OCI-LY3 (cell line): ENCODE measurements at regions not wholly inside any gene's neighbourhood (a gene's known extent, or its start where the extent isn't known, plus 50 kb on each side); places are given as distances from the start of the nearest gene placed in this dataset.

Source experiments
- H2AFZ ChIP-seq: fragments of 200-600, 300-600 bp; shearing (Covaris generic); 2 replicates; pipeline ENCODE4 v1.6.0; 2014; ENCODE audit warnings: antibody characterized with exemption, low read depth, low read length
- H3K27ac ChIP-seq: fragments of 200-600, 300-600 bp; sonication (generic); 2 replicates; pipeline ENCODE4 v1.5.1; 2014; ENCODE audit warnings: mild to moderate bottlenecking, low read length, moderate library complexity, mixed read lengths
- H3K27me3 ChIP-seq: fragments of 200-600, 300-600 bp; sonication (generic); 2 replicates; pipeline ENCODE4 v1.6.1; 2014; ENCODE audit warnings: low read depth, low read length, mixed read lengths
- H3K36me3 ChIP-seq: fragments of 200-600, 300-600 bp; sonication (generic); replicated peaks from 2 replicates; pipeline ENCODE3; 2014; ENCODE audit warnings: low read depth, low read length, mixed read lengths
- H3K4me1 ChIP-seq: fragments of 300-600, 200-600 bp; sonication (generic); 2 replicates; pipeline ENCODE4 v1.6.1; 2014; ENCODE audit warnings: low read length, mixed read lengths
- H3K4me2 ChIP-seq: fragments of 200-600, 300-600 bp; sonication (generic); 2 replicates; pipeline ENCODE4 v1.6.1; 2014; ENCODE audit warnings: low read length, mixed read lengths
- H3K4me3 ChIP-seq: fragments of 300-600, 200-600 bp; sonication (generic); 2 replicates; pipeline ENCODE4 v1.5.1; 2014; ENCODE audit warnings: antibody characterized with exemption, mild to moderate bottlenecking, low read length, moderate library complexity
- H3K79me2 ChIP-seq: fragments of 300-600, 200-600 bp; shearing (Covaris generic); 2 replicates; pipeline ENCODE4 v1.6.1; 2014; ENCODE audit warnings: mild to moderate bottlenecking, low read length, mixed read lengths
- H3K9ac ChIP-seq: fragments of 300-600, 200-600 bp; shearing (Covaris generic); 2 replicates; pipeline ENCODE4 v1.6.0; 2014; ENCODE audit warnings: mild to moderate bottlenecking, low read length, moderate library complexity
- H3K9me3 ChIP-seq: fragments of 200-600, 300-600 bp; shearing (Covaris generic); 2 replicates; pipeline ENCODE4 v1.6.1; 2014; ENCODE audit warnings: low read length, mixed read lengths; ENCODE audit not compliant: insufficient read depth
- H4K20me1 ChIP-seq: fragments of 200-600, 300-600 bp; sonication (generic); 2 replicates; pipeline ENCODE4 v1.6.1; 2016; ENCODE audit warnings: low read length, mixed read lengths; ENCODE audit not compliant: insufficient read depth
- EZH2phosphoT487 ChIP-seq: fragments of 200-600 bp; shearing (Covaris generic); IDR thresholded peaks from 2 replicates; pipeline ENCODE4 v1.6.1; 2018; ENCODE audit warnings: antibody characterized with exemption, mixed run types, low read depth
- TF ChIP-seq, protein P1 (sequence below): fragments of 200-600, 300-600 bp; sonication (generic); IDR thresholded peaks from 2 replicates; pipeline ENCODE4 v1.5.1; 2014; ENCODE audit warnings: antibody characterized with exemption, low read length, low read depth

DNA sequence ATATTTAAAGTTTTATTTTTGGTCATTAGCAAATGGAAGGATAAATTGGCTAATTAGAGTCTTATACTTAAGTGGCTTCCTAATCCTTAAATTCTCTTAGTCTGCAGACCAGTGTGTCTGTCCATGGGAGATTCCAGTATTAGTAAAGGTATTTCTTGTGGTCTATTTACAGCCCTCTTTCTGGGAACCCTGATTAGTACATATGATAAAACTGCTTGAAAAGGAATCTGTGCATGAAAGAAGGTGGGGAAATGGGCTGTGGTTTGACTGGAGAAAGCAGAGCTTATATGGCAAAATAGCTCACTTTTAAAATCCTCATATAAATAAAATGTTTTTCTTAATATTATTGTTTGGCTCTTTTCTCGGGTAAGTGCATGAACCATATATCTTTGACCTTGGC lies 124.5 kb upstream of the RHOBTB1 start:
- Histone ChIP-seq H3K4me1 (no peaks in the 10 kb centered on the region), H3K27me3 (no peaks in the 10 kb centered on the region), H4K20me1 (no peaks in the 10 kb centered on the region), H3K9ac (no peak overlapping the region), H3K36me3 (no peaks in the 10 kb centered on the region), H2AFZ (no peak overlapping the region), H3K9me3 (no peaks in the 10 kb centered on the region), H3K4me2 (no peak overlapping the region), H3K4me3 (no peak overlapping the region), H3K27ac (no peak overlapping the region), H3K79me2 (no peaks in the 10 kb centered on the region)
- TF ChIP-seq EZH2phosphoT487, result no peak
- TF ChIP-seq, protein P1, sequence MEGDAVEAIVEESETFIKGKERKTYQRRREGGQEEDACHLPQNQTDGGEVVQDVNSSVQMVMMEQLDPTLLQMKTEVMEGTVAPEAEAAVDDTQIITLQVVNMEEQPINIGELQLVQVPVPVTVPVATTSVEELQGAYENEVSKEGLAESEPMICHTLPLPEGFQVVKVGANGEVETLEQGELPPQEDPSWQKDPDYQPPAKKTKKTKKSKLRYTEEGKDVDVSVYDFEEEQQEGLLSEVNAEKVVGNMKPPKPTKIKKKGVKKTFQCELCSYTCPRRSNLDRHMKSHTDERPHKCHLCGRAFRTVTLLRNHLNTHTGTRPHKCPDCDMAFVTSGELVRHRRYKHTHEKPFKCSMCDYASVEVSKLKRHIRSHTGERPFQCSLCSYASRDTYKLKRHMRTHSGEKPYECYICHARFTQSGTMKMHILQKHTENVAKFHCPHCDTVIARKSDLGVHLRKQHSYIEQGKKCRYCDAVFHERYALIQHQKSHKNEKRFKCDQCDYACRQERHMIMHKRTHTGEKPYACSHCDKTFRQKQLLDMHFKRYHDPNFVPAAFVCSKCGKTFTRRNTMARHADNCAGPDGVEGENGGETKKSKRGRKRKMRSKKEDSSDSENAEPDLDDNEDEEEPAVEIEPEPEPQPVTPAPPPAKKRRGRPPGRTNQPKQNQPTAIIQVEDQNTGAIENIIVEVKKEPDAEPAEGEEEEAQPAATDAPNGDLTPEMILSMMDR, result no peak

DNA sequence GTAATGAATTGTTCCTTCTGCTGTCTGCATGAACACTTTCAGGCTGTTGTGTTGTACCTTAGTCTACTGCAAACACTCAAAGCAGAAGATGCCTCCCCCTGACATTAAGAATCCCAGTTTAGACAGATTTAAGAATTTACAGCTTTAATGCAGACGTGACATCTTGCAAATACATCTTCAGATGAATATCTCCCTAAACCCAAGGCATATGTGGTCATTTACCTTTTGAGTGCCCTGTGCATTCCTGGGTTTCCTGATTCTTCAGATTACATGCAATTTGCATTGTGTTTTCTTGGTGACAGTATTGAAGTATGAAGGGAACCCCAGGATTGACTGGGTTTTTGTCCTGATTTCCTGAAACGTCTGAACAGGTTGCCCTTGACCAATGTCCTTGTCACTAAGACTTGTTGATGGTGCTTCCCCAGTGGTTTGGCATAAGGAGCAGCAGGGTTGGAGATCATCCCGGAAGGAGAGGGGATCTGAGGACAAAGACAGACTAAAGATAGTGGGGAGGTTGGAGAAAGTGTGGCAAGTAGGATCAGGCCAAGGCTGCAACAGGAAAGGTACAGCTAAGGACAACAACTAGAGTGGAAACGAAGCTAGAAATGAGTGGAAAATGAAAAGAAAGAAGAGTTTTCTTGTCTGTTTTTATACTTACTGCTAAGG lies 123.8 kb upstream of the RHOBTB1 start:
- no peaks in the 10 kb centered on the region for H4K20me1 ChIP-seq
- no peak overlapping the region for H2AFZ ChIP-seq
- no peaks in the 10 kb centered on the region for H3K79me2 ChIP-seq
- H3K36me3 ChIP-seq, result no peaks in the 10 kb centered on the region
- H3K9ac ChIP-seq, result no peak overlapping the region
- no peaks in the 10 kb centered on the region for H3K9me3 ChIP-seq
- H3K4me3 ChIP-seq, result no peak overlapping the region
- no peak overlapping the region for H3K4me2 ChIP-seq
- TF ChIP-seq, protein P1, result no peak
- no peaks in the 10 kb centered on the region for H3K4me1 ChIP-seq
- no peaks in the 10 kb centered on the region for H3K27me3 ChIP-seq
- H3K27ac ChIP-seq, result no peak overlapping the region

DNA sequence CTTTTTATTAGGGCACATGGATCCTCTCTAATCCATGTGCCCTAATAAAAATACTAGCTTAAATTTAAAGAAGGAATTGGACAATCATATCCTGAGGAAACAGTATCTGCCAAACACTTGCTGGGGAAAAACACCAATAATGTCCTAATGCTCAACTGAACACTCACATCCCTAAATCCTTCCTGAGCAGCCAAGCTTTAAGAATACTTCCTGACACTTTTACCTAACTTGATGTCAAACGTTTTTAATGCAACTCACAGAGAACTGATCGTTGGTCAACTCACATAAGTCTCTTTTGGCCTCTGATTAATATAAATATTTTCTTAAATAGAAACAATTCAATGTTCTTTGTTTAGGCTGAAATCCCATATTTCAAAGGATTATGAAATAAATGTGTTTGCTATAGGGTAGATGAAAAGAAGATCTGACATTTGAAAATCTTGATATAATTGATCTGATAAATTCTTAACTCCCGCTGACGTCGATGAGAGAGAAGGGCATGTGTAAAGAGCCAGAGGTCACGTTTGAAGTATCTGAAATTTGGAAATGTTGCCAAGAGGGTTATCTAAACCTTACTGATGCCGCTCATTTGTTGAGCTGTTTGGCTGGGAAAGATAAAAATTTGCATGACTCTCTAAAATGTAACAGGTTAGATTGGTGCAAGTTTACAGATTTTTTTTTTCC lies 122.8 kb upstream of the RHOBTB1 start:
- H3K36me3 ChIP-seq, result no peaks in the 10 kb centered on the region
- H3K4me2 ChIP-seq, result no peak overlapping the region
- H3K27ac ChIP-seq, result no peak overlapping the region
- no peaks in the 10 kb centered on the region for H3K4me1 ChIP-seq
- H3K9ac ChIP-seq, result no peak overlapping the region
- no peak overlapping the region for H2AFZ ChIP-seq
- no peaks in the 10 kb centered on the region for H3K27me3 ChIP-seq
- TF ChIP-seq, protein P1, result no peak
- TF ChIP-seq EZH2phosphoT487, result no peak
- no peaks in the 10 kb centered on the region for H4K20me1 ChIP-seq
- H3K4me3 ChIP-seq, result no peak overlapping the region
- H3K79me2 ChIP-seq, result no peaks in the 10 kb centered on the region
- H3K9me3 ChIP-seq, result no peaks in the 10 kb centered on the region

DNA sequence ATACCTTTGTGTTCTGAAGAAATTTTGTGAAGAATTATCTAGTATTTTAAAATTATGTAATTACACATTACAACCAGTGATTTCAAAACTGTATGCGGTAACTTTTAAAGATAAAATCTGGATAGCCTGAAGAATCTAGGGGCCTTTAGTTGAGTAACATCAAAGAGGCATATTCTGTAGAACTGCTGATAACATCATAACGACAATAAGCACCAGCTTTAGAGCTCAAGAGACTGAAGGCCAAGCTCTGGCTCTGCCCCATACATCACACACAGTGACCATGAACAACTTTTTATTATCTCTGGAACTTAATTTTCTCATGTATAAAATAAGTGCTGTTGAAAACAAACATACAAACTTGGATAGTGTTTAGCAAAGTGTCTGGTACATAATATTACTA lies 121.1 kb upstream of the RHOBTB1 start:
- H3K4me3 ChIP-seq, result no peak overlapping the region
- no peak overlapping the region for H3K4me2 ChIP-seq
- H3K27ac ChIP-seq, result no peak overlapping the region
- H3K9me3 ChIP-seq, result no peaks in the 10 kb centered on the region
- no peaks in the 10 kb centered on the region for H3K4me1 ChIP-seq
- no peak overlapping the region for H2AFZ ChIP-seq
- no peaks in the 10 kb centered on the region for H3K36me3 ChIP-seq
- no peaks in the 10 kb centered on the region for H4K20me1 ChIP-seq
- no peaks in the 10 kb centered on the region for H3K79me2 ChIP-seq
- H3K27me3 ChIP-seq, result no peaks in the 10 kb centered on the region
- TF ChIP-seq EZH2phosphoT487, result no peak
- TF ChIP-seq, protein P1, result no peak
- H3K9ac ChIP-seq, result no peak overlapping the region
